ENCODE measurements at regions not wholly inside any gene's neighbourhood (a gene's known extent, or its start where the extent isn't known, plus 50 kb on each side); places are given as distances from the start of the nearest gene placed in this dataset.

DNA sequence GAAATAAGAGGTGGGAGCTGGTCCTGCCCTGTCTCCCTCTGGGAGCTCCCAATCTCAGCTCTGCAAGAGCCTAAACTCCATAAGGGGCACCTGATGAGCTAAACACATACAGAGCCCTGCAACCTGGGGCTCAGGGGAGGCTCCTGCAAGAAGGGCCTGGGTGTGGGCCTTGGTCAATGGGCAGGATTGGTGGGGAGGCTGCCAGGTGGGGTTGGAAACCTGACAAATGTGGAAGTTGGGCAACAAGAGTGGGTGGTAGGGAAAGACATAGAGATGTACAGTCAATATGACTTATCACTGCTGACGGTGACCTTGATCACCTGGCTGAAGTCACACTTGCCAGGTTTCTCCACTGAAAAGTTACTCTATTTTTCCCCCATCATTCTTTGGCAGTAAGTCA is 209.9 kb downstream of the TTC32 start:
- TF ChIP-seq, protein P1, sequence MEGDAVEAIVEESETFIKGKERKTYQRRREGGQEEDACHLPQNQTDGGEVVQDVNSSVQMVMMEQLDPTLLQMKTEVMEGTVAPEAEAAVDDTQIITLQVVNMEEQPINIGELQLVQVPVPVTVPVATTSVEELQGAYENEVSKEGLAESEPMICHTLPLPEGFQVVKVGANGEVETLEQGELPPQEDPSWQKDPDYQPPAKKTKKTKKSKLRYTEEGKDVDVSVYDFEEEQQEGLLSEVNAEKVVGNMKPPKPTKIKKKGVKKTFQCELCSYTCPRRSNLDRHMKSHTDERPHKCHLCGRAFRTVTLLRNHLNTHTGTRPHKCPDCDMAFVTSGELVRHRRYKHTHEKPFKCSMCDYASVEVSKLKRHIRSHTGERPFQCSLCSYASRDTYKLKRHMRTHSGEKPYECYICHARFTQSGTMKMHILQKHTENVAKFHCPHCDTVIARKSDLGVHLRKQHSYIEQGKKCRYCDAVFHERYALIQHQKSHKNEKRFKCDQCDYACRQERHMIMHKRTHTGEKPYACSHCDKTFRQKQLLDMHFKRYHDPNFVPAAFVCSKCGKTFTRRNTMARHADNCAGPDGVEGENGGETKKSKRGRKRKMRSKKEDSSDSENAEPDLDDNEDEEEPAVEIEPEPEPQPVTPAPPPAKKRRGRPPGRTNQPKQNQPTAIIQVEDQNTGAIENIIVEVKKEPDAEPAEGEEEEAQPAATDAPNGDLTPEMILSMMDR (conservative IDR thresholded peaks at IDR 0.05) = no peak
- TF ChIP-seq ZFX (IDR thresholded peaks at IDR 0.05) = no peak

Data from C4-2B (cell line).